ENCODE measurements at regions not wholly inside any gene's neighbourhood (a gene's known extent, or its start where the extent isn't known, plus 50 kb on each side); places are given as distances from the start of the nearest gene placed in this dataset.

DNA sequence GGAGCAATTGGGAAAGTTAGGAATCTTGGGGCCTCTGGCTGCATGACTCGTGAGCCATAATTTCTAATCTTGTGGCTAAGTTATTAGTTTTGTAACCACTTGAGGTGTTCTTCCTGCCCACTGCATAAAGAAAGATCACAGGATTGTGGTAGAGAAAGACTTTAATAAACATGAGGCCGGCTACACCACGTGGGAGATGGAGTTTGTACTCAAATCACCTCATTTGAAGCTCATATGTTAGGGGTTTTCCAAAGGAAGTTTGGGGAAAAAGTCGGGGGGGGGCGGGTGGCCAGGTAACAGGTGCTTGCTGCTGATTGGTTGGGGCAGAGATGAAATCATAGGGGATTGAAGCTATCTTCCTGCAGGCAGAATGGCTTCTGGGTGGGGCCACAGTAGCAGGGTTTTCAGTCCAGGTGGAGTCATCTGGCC, 287.8 kb downstream of the ZNF674 start:
- TF ChIP-seq, protein P1, sequence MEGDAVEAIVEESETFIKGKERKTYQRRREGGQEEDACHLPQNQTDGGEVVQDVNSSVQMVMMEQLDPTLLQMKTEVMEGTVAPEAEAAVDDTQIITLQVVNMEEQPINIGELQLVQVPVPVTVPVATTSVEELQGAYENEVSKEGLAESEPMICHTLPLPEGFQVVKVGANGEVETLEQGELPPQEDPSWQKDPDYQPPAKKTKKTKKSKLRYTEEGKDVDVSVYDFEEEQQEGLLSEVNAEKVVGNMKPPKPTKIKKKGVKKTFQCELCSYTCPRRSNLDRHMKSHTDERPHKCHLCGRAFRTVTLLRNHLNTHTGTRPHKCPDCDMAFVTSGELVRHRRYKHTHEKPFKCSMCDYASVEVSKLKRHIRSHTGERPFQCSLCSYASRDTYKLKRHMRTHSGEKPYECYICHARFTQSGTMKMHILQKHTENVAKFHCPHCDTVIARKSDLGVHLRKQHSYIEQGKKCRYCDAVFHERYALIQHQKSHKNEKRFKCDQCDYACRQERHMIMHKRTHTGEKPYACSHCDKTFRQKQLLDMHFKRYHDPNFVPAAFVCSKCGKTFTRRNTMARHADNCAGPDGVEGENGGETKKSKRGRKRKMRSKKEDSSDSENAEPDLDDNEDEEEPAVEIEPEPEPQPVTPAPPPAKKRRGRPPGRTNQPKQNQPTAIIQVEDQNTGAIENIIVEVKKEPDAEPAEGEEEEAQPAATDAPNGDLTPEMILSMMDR (tag by site-specific recombination; IDR thresholded peaks at IDR 0.05): no peak
- TF ChIP-seq ZNF558 (tag by site-specific recombination; IDR thresholded peaks at IDR 0.05): no peak
- TF ChIP-seq PRDM1 (tag by site-specific recombination; IDR thresholded peaks at IDR 0.05): no peak
- no peak for TF ChIP-seq ZNF248 (tag by site-specific recombination; IDR thresholded peaks at IDR 0.05)
- TF ChIP-seq, protein P2, sequence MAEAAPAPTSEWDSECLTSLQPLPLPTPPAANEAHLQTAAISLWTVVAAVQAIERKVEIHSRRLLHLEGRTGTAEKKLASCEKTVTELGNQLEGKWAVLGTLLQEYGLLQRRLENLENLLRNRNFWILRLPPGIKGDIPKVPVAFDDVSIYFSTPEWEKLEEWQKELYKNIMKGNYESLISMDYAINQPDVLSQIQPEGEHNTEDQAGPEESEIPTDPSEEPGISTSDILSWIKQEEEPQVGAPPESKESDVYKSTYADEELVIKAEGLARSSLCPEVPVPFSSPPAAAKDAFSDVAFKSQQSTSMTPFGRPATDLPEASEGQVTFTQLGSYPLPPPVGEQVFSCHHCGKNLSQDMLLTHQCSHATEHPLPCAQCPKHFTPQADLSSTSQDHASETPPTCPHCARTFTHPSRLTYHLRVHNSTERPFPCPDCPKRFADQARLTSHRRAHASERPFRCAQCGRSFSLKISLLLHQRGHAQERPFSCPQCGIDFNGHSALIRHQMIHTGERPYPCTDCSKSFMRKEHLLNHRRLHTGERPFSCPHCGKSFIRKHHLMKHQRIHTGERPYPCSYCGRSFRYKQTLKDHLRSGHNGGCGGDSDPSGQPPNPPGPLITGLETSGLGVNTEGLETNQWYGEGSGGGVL (tag by site-specific recombination; IDR thresholded peaks at IDR 0.05): no peak
- TF ChIP-seq, protein P3, sequence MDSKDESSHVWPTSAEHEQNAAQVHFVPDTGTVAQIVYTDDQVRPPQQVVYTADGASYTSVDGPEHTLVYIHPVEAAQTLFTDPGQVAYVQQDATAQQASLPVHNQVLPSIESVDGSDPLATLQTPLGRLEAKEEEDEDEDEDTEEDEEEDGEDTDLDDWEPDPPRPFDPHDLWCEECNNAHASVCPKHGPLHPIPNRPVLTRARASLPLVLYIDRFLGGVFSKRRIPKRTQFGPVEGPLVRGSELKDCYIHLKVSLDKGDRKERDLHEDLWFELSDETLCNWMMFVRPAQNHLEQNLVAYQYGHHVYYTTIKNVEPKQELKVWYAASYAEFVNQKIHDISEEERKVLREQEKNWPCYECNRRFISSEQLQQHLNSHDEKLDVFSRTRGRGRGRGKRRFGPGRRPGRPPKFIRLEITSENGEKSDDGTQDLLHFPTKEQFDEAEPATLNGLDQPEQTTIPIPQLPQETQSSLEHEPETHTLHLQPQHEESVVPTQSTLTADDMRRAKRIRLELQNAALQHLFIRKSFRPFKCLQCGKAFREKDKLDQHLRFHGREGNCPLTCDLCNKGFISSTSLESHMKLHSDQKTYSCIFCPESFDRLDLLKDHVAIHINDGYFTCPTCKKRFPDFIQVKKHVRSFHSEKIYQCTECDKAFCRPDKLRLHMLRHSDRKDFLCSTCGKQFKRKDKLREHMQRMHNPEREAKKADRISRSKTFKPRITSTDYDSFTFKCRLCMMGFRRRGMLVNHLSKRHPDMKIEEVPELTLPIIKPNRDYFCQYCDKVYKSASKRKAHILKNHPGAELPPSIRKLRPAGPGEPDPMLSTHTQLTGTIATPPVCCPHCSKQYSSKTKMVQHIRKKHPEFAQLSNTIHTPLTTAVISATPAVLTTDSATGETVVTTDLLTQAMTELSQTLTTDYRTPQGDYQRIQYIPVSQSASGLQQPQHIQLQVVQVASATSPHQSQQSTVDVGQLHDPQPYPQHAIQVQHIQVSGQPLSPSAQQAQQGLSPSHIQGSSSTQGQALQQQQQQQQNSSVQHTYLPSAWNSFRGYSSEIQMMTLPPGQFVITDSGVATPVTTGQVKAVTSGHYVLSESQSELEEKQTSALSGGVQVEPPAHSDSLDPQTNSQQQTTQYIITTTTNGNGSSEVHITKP (tag by site-specific recombination; IDR thresholded peaks at IDR 0.05): no peak
- TF ChIP-seq, protein P4, sequence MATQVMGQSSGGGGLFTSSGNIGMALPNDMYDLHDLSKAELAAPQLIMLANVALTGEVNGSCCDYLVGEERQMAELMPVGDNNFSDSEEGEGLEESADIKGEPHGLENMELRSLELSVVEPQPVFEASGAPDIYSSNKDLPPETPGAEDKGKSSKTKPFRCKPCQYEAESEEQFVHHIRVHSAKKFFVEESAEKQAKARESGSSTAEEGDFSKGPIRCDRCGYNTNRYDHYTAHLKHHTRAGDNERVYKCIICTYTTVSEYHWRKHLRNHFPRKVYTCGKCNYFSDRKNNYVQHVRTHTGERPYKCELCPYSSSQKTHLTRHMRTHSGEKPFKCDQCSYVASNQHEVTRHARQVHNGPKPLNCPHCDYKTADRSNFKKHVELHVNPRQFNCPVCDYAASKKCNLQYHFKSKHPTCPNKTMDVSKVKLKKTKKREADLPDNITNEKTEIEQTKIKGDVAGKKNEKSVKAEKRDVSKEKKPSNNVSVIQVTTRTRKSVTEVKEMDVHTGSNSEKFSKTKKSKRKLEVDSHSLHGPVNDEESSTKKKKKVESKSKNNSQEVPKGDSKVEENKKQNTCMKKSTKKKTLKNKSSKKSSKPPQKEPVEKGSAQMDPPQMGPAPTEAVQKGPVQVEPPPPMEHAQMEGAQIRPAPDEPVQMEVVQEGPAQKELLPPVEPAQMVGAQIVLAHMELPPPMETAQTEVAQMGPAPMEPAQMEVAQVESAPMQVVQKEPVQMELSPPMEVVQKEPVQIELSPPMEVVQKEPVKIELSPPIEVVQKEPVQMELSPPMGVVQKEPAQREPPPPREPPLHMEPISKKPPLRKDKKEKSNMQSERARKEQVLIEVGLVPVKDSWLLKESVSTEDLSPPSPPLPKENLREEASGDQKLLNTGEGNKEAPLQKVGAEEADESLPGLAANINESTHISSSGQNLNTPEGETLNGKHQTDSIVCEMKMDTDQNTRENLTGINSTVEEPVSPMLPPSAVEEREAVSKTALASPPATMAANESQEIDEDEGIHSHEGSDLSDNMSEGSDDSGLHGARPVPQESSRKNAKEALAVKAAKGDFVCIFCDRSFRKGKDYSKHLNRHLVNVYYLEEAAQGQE (tag by site-specific recombination; IDR thresholded peaks at IDR 0.05): no peak
- no peak for TF ChIP-seq ZNF76 (tag by site-specific recombination; IDR thresholded peaks at IDR 0.05; ENCODE audit: borderline replicate concordance, low read depth)

Measured in HEK293 (cell line).